DLD1 (cell line): ENCODE measurements at regions not wholly inside any gene's neighbourhood (a gene's known extent, or its start where the extent isn't known, plus 50 kb on each side); places are given as distances from the start of the nearest gene placed in this dataset.
"Not testable (repeated sequence)": the region's sequence is repeated elsewhere in the genome, so short reads cannot be mapped to it uniquely, and the experiment has no call there.

Source experiments
- in situ Hi-C: cut with HindIII; loops from 2 replicates; pipeline ENCODE4 v1.10.0; 2017; ENCODE audit warnings: low sequenced_read_pairs

- in situ Hi-C loops: no loop called here
Measured at GRCh38 chr7:16369855-16370254, 51.5 kb downstream of the CRPPA start.

GRCh38 chr7:16369309-16369708 is 52.0 kb downstream of the CRPPA start:
- in situ Hi-C loops: not testable (repeated sequence)

- in situ Hi-C loops: no loop called here
Measured at GRCh38 chr7:16368885-16369284, 52.5 kb downstream of the CRPPA start.

GRCh38 chr7:16367115-16367514 is 54.2 kb downstream of the CRPPA start:
- in situ Hi-C loops: no loop called here

GRCh38 chr7:16365952-16366351 is 55.4 kb downstream of the CRPPA start:
- in situ Hi-C loops: no loop called here

GRCh38 chr7:16365177-16365576 is 56.2 kb downstream of the CRPPA start:
- in situ Hi-C loops: no loop called here

- in situ Hi-C loops: no loop called here
Measured at GRCh38 chr7:16359216-16359615, 62.1 kb downstream of the CRPPA start.

- in situ Hi-C loops: no loop called here
Measured at GRCh38 chr7:16357921-16358320, 63.4 kb downstream of the CRPPA start.

GRCh38 chr7:16357474-16357873 is 63.9 kb downstream of the CRPPA start:
- in situ Hi-C loops: no loop called here

GRCh38 chr7:16356301-16356958 is 64.9 kb downstream of the CRPPA start:
- in situ Hi-C loops: no loop called here

GRCh38 chr7:16354573-16354972 is 66.8 kb downstream of the CRPPA start:
- in situ Hi-C loops: no loop called here

GRCh38 chr7:16353226-16353625 is 68.1 kb downstream of the CRPPA start:
- in situ Hi-C loops: no loop called here

GRCh38 chr7:16350634-16351033 is 70.7 kb downstream of the CRPPA start:
- in situ Hi-C loops: no loop called here

- in situ Hi-C loops: no loop called here
Measured at GRCh38 chr7:16348251-16348650, 73.1 kb downstream of the CRPPA start.

GRCh38 chr7:16347827-16348192 is 73.5 kb downstream of the CRPPA start:
- in situ Hi-C loops: no loop called here

- in situ Hi-C loops: no loop called here
Measured at GRCh38 chr7:16347066-16347826, 74.1 kb downstream of the CRPPA start.

- in situ Hi-C loops: no loop called here
Measured at GRCh38 chr7:16345979-16346958, 75.1 kb downstream of the CRPPA start.

GRCh38 chr7:16344927-16345326 is 76.4 kb downstream of the CRPPA start:
- in situ Hi-C loops: no loop called here

- in situ Hi-C loops: no loop called here
Measured at GRCh38 chr7:16343612-16344011, 77.7 kb downstream of the CRPPA start.

GRCh38 chr7:16338065-16338464 is 83.3 kb downstream of the CRPPA start:
- in situ Hi-C loops: no loop called here

- in situ Hi-C loops: no loop called here
Measured at GRCh38 chr7:16326106-16326505, 95.2 kb downstream of the CRPPA start.
